ENCODE measurements at regions not wholly inside any gene's neighbourhood (a gene's known extent, or its start where the extent isn't known, plus 50 kb on each side); places are given as distances from the start of the nearest gene placed in this dataset.

DNA sequence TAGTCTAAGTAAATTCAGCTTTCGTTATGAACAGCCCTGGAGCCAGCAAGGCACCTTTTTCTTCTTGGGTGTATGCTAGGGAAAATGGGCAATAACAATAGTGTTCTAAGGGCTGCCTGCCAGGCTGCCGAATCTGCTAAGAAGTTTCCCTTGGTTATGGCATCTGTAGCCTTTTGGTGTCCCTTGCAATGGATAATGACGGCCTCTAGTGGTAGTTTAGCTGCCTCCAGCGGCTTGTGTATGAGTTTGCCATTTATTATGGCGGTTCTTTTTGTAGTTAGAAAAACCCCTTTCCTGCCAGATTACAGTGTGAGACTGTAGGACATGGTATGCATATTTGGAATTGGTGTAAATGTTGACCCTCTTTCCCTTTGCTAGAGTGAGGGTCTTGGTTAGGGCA is 78.9 kb upstream of the SPIN4 start:
- no peaks in the 10 kb centered on the region for H3K9me3 ChIP-seq
- no peak overlapping the region for H3K27ac ChIP-seq
- ATAC-seq (ENCODE audit: insufficient number of reproducible peaks, low FRiP score, low read depth) (no peak), DNase-seq (ENCODE audit: low spot score) (no peak)
- no peak overlapping the region for H3K4me3 ChIP-seq
- H3K27me3 ChIP-seq (replicated peaks; ENCODE audit: insufficient read depth) = no peaks in the 10 kb centered on the region
- no peaks in the 10 kb centered on the region for H3K4me1 ChIP-seq (ENCODE audit: control insufficient read depth in 1 of 2, low read depth in 2 of 2)
- no peaks in the 10 kb centered on the region for H3K36me3 ChIP-seq
- TF ChIP-seq CTCF (IDR thresholded peaks at IDR 0.05) = no peak

- Histone ChIP-seq H3K9me3 (no peaks in the 10 kb centered on the region), H3K36me3 (no peaks in the 10 kb centered on the region), H3K4me3 (no peak overlapping the region), H3K27me3 (replicated peaks; ENCODE audit: insufficient read depth) (no peaks in the 10 kb centered on the region), H3K4me1 (ENCODE audit: control insufficient read depth in 1 of 2, low read depth in 2 of 2) (no peaks in the 10 kb centered on the region), H3K27ac (no peak overlapping the region)
- TF ChIP-seq CTCF (IDR thresholded peaks at IDR 0.05) = no peak
- DNase-seq (ENCODE audit: low spot score) (no peak), ATAC-seq (ENCODE audit: insufficient number of reproducible peaks, low FRiP score, low read depth) (no peak)
Observed at GRCh38 chrX:63428348-63428747, 77.2 kb upstream of the SPIN4 start.

DNA sequence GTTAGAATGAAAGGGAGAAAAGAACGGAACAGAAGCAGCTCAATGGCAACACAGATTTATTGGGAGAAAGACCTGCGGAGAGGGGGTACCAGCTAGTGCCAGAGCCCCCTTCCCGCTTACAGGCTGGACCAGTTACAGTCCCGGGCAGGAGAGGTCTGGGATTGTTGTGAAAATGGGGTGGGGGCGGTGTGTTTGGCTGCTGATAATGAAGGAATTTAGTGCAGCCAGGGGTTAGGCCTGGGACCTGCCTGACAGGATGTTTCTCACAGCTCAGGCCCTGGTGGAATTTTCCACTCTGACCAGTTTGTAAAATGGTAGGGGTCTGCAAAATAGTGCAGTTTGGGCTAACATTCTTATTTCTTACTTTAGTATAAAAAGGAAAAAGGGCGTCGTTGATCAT is 75.4 kb upstream of the SPIN4 start:
- Histone ChIP-seq H3K4me3 (no peak overlapping the region), H3K36me3 (no peaks in the 10 kb centered on the region), H3K27me3 (replicated peaks; ENCODE audit: insufficient read depth) (no peaks in the 10 kb centered on the region), H3K27ac (no peak overlapping the region), H3K4me1 (ENCODE audit: control insufficient read depth in 1 of 2, low read depth in 2 of 2) (no peaks in the 10 kb centered on the region), H3K9me3 (no peaks in the 10 kb centered on the region)
- DNase-seq (ENCODE audit: low spot score) (no peak), ATAC-seq (ENCODE audit: insufficient number of reproducible peaks, low FRiP score, low read depth) (no peak)
- TF ChIP-seq CTCF (IDR thresholded peaks at IDR 0.05) = no peak

GRCh38 chrX:63424063-63424462 is 72.9 kb upstream of the SPIN4 start:
- DNase-seq (ENCODE audit: low spot score) = no peak
- ATAC-seq (ENCODE audit: insufficient number of reproducible peaks, low FRiP score, low read depth) = no peak
- Histone ChIP-seq H3K4me3 (no peak overlapping the region), H3K4me1 (ENCODE audit: control insufficient read depth in 1 of 2, low read depth in 2 of 2) (no peaks in the 10 kb centered on the region), H3K36me3 (no peaks in the 10 kb centered on the region), H3K9me3 (no peaks in the 10 kb centered on the region), H3K27ac (no peak overlapping the region), H3K27me3 (replicated peaks; ENCODE audit: insufficient read depth) (no peaks in the 10 kb centered on the region)
- TF ChIP-seq CTCF (IDR thresholded peaks at IDR 0.05) = no peak

DNA sequence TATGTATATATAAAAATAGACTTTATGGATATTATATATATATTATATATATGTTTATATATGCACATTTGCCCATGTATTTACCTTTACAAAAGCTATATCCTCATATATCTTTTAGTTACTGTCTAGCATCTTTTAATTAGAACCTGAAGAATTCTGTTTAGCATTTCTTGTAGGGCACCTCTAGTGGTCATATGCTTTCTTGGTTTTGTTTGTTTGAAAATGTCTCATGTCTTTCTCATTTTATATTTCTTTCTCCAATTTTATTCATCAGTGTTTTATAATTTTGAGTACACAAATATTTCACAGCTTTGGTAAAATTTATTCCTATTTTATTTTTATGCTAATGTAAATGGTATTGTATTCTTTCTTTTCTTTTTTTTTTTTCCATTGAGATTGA is 70.3 kb upstream of the SPIN4 start:
- H3K27ac ChIP-seq = no peak overlapping the region
- H3K4me1 ChIP-seq (ENCODE audit: control insufficient read depth in 1 of 2, low read depth in 2 of 2) = no peaks in the 10 kb centered on the region
- ATAC-seq (ENCODE audit: insufficient number of reproducible peaks, low FRiP score, low read depth) (no peak), DNase-seq (ENCODE audit: low spot score) (no peak)
- no peaks in the 10 kb centered on the region for H3K27me3 ChIP-seq (replicated peaks; ENCODE audit: insufficient read depth)
- no peaks in the 10 kb centered on the region for H3K36me3 ChIP-seq
- no peaks in the 10 kb centered on the region for H3K9me3 ChIP-seq
- no peak for TF ChIP-seq CTCF (IDR thresholded peaks at IDR 0.05)
- H3K4me3 ChIP-seq = no peak overlapping the region
